NCI-H2196 (cell line): ENCODE measurements at regions not wholly inside any gene's neighbourhood (a gene's known extent, or its start where the extent isn't known, plus 50 kb on each side); places are given as distances from the start of the nearest gene placed in this dataset.

Source experiments
- DNase-seq: peaks from one replicate; lab custom pipeline; 2025; ENCODE audit not compliant: unreplicated experiment; lab: John Stamatoyannopoulos, UW

GRCh38 chr2:107305966-107306365 is 420.0 kb upstream of the ST6GAL2 start:
- no peak for DNase-seq

- no peak for DNase-seq
These were observed 420.9 kb upstream of the ST6GAL2 start for GRCh38 chr2:107306881-107307280.

GRCh38 chr2:107308835-107309234 is 422.9 kb upstream of the ST6GAL2 start:
- DNase-seq = no peak

DNA sequence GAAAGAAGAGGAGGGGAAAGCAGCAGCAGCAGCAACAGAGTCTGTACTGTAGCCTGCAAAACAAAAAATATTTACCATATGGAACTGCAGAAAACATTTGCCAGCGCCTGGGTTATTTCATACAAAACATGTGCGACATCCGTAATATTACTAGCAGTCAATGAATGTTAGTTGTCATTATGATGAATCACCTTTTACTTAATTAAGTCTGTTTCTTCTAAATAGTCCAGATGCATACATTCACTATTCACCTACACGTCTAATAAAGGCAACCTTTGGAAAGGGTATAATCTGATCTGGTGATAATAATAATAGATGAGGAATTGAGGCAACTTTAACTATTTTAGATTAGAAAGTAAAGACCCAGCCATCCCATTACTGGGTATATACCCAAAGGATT is 426.3 kb upstream of the ST6GAL2 start:
- DNase-seq = no peak

DNA sequence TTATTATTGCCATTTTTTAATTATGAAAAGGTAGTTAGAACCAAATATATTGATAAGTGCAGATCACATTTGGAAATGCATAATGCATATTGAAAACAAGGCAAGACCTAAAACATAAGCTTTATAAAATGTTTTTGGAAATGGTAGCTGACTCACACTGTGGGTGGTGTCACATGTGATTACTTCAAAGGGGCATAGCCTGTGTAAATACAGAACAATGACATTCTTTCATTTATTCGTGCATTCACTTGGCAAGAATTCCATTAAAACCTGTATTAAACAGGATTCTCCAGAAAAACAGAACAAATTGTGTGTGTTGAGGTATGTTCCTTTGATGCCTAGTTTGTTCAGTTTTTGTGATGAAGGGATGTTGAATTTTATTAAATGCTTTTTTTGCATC is 427.3 kb upstream of the ST6GAL2 start:
- no peak for DNase-seq

DNA sequence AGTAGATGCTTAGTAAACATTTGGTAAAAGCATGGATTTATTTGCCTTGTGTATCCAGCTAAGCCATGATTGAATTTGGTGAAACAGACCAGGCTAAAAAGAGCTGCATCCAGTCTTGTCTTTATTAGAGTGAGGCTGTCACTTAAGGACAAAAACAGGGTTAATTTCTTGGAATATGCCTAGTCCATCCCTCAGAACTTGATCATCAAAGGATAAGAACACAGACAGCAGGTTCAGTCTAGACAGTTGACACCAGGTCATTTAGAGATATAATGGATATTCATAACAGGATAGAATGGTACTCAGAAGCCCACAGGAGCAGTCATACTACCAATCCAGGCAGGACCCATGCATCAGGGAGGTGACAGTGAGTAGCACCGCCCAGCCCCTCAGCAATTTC is 434.9 kb upstream of the ST6GAL2 start:
- DNase-seq = no peak

DNA sequence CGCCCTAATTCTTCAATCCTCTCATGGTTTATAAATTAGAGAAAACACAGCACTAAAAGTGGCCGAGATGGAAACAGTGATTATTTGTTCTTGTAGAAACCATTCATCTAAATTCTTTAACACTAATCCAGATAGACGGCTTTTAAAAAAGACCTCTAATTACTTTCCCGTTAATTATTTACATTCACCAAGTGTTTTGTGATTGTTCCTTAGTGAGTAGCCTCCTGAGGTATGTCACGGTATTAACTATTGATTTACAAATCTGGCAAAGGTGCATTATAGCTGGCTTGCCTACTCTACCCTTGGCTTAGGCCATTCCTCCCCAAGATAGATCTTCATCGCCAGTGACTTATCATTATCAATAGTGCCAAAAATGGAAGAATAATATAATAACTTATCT is 436.4 kb upstream of the ST6GAL2 start:
- DNase-seq = no peak

DNA sequence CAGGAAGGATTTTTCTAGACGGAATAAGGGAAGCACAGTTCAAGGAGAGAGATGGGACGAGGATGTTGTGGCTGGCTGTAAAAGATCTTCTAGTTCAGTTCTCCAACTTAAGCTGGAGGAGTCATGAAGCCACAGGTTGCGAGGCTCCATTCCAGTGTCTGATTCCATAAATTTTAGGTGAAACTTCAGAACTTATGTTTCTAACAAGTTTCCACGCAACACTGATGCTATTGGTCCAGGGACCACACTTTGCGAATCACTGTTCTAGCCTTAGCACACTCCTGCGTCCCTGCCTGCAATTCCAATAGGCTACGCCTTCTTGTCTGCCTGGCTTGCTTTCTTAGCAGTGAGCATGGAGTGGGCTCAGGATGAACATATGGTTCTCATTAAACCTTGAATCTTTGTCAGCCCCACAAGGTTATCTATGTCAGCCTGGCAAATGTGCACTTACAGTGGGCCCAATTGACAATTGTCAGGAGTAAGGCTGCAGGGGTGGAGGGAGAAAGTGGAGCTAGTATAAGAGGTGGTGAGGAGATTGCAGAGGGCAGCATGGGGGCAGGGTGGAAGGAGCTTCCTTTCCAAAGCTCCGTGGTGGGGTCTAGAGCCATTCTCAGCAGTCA is 438.1 kb upstream of the ST6GAL2 start:
- no peak for DNase-seq

- DNase-seq = peak; percentile 13
These were observed 440.2 kb upstream of the ST6GAL2 start for GRCh38 chr2:107325981-107326786.

DNA sequence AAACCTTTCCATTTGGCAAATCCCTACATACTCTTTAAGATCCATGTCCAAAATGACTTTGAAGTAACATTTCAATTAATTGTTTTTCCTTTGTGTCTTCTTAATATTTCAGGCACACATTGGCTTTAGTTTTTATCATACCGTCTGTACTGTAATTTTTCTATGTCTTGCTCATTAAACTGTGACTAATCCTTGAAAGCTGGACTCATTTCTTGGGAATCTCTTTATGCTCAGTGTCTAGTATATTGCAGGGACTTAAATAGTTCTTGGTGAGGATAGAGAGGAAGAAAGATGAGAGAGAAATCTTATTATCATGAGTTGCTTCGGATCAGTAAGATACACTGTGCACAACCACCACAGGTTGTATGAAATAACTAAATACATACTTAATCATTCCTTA is 448.3 kb upstream of the ST6GAL2 start:
- DNase-seq = no peak

GRCh38 chr2:107336526-107336925 is 450.6 kb upstream of the ST6GAL2 start:
- DNase-seq = no peak

DNA sequence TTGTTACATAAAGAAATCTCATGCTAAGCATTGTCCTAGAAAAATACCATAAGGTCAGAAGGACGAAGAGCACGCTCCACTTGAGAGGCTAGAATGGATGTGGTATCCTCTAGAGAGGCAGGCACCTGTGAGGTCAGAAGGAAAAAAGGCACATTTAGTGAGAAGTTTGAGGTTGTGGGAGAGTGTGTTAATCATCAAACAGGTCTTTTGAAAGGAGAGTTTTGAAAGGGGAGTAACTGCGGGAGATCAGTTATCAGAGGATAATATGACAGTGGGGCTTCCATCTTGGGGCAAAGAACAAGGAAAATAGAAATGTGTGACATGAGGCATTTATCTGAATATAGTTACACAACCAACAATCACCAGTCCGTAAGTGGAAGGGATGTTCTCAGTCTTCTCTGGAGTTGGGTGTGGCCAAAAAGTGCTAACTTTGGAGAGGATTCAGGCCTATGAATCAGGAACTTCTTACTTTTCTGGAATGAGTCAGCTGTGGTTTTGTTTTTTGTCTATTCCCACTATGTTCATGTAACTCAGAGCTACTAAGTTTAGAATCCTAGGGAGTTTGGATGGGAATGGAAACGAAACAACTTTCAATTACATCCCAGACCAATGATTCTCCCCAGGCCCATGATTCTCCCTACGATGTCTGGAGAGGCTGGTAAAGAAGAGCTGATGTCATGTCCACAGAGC is 451.4 kb upstream of the ST6GAL2 start:
- no peak for DNase-seq

- no peak for DNase-seq
These were observed 452.1 kb upstream of the ST6GAL2 start for GRCh38 chr2:107338059-107338458.

DNA sequence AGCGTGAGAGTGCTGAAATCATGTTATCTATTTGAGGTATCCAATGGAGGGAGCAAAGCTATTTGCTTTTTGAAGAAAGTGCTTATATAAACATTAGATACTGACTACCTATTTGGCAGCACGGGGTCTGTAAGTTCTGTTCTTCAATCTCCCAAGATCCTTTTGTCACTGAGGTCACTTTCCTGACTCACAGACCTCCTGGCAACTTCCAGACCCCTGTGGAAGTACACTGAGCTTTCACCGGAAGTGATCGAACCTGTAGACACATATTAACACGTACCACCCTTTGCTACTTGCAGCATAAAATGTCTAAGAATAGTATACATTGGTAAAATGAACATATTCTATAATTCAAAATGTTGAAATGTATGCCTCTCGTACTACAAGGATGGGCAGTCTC is 452.6 kb upstream of the ST6GAL2 start:
- no peak for DNase-seq

GRCh38 chr2:107340955-107341354 is 455.0 kb upstream of the ST6GAL2 start:
- no peak for DNase-seq

DNA sequence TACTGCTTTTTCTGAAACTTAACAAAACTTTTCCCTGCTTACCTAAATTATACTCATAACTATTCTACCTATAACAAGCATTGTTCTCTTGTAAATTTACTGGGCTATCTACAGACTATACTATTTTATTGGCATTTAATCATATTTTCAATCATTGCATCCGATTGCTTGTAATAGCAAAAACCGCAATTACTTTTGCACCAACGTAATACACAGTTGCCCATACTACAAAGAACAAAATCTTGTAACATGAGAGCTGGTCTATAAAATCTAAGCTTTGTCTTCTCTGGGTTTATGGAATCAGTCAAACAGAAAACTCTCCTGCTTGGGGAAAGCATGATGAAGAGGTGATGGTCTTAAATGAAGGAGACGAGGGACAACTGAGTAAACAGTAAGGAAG is 463.4 kb upstream of the ST6GAL2 start:
- no peak for DNase-seq

- no peak for DNase-seq
These were observed 468.2 kb upstream of the ST6GAL2 start for GRCh38 chr2:107354175-107354574.

GRCh38 chr2:107358362-107358761 is 468.3 kb upstream of the RGPD4 start:
- DNase-seq = no peak

- no peak for DNase-seq
These were observed 467.7 kb upstream of the RGPD4 start for GRCh38 chr2:107359021-107359420.

- no peak for DNase-seq
These were observed 464.8 kb upstream of the RGPD4 start for GRCh38 chr2:107361751-107362381.

GRCh38 chr2:107362993-107363392 is 463.7 kb upstream of the RGPD4 start:
- no peak for DNase-seq

DNA sequence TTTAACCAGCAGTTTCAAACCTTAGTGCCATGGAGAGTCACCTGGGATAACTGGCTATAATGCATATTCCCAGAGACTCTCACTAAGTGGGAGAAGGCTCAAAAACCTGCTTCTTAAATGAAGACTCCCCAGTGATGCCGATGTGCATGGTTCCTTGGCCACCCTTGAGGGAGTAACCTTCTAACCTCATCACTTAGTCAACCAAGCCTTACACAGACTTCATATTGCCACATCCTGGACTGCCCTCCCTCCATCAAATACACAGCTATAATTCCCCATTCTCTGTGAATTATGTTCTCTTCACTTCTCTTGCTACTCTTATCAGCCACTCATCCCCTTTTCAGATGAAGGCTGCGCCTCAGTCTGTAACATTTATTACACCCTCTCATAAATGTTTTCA is 462.9 kb upstream of the RGPD4 start:
- no peak for DNase-seq
